GM23338 (cell line): ENCODE measurements at regions not wholly inside any gene's neighbourhood (a gene's known extent, or its start where the extent isn't known, plus 50 kb on each side); places are given as distances from the start of the nearest gene placed in this dataset.

ENCODE experiments used
- ATAC-seq: fragments of 200-7000 bp; cut with Tn5 transposase; 3 replicates; pipeline ENCODE4 v1.9.1; 2020
- DNase-seq: peaks from one replicate; pipeline ENCODE4 v3.0.0-alpha.2; 2015; ENCODE audit warnings: low spot score
- H2AFZ ChIP-seq: fragments of 200-600 bp; sonication (generic); 2 replicates; pipeline ENCODE4 v1.8.0; 2016; ENCODE audit warnings: antibody characterized with exemption, mild to moderate bottlenecking, moderate library complexity
- H3F3A ChIP-seq: fragments of 200-600 bp; sonication (generic); replicated peaks from 2 replicates; pipeline ENCODE4 v1.8.0; 2017; ENCODE audit warnings: antibody characterized with exemption, mixed run types, low read depth
- H3K27ac ChIP-seq: fragments of 200-600 bp; sonication (generic); 2 replicates; pipeline ENCODE4 v1.6.1; 2016; ENCODE audit warnings: low read depth
- H3K27me3 ChIP-seq: fragments of 200-600 bp; sonication (generic); 2 replicates; pipeline ENCODE4 v1.8.0; 2016; ENCODE audit warnings: mild to moderate bottlenecking, mixed run types, moderate library complexity; ENCODE audit not compliant: insufficient read depth
- H3K36me3 ChIP-seq: fragments of 200-600 bp; sonication (generic); 2 replicates; pipeline ENCODE4 v1.8.0; 2016; ENCODE audit warnings: mild to moderate bottlenecking; ENCODE audit not compliant: insufficient read depth
- H3K4me1 ChIP-seq: fragments of 200-600 bp; sonication (generic); 2 replicates; pipeline ENCODE4 v1.8.0; 2016; ENCODE audit warnings: mild to moderate bottlenecking, moderate library complexity; ENCODE audit not compliant: insufficient read depth
- H3K4me2 ChIP-seq: fragments of 200-600 bp; sonication (generic); 2 replicates; pipeline ENCODE4 v1.7.1; 2017; ENCODE audit warnings: mixed run types
- H3K4me3 ChIP-seq: fragments of 200-600 bp; sonication (generic); 2 replicates; pipeline ENCODE4 v1.6.1; 2016; ENCODE audit warnings: mixed run types
- H3K79me2 ChIP-seq: fragments of 200-600 bp; sonication (generic); replicated peaks from 2 replicates; pipeline ENCODE4 v1.8.0; 2017; ENCODE audit warnings: mild to moderate bottlenecking; ENCODE audit not compliant: insufficient read depth
- H3K9me2 ChIP-seq: fragments of 200-600 bp; sonication (generic); 2 replicates; pipeline ENCODE4 v1.8.0; 2017; ENCODE audit not compliant: insufficient read depth
- H4K20me1 ChIP-seq: fragments of 200-600 bp; sonication (generic); replicated peaks from 2 replicates; pipeline ENCODE4 v1.8.0; 2017; ENCODE audit warnings: mild to moderate bottlenecking; ENCODE audit not compliant: insufficient read depth
- H3K27ac Mint-ChIP-seq: 2 replicates; pipeline ENCODE4 v1.8.0; 2020; ENCODE audit warnings: inconsistent platforms, mild to moderate bottlenecking, moderate library complexity, mixed read lengths
- H3K27me3 Mint-ChIP-seq: 3 replicates; pipeline ENCODE4 v1.8.0; 2022; ENCODE audit warnings: low read depth, mild to moderate bottlenecking, moderate library complexity, mixed read lengths, inconsistent platforms; ENCODE audit not compliant: insufficient read depth, poor library complexity
- H3K36me3 Mint-ChIP-seq: 3 replicates; pipeline ENCODE4 v1.8.0; 2021; ENCODE audit warnings: low read depth, mild to moderate bottlenecking, inconsistent platforms, moderate library complexity, mixed read lengths
- H3K4me1 Mint-ChIP-seq: 3 replicates; pipeline ENCODE4 v1.8.0; 2020; ENCODE audit warnings: mild to moderate bottlenecking, inconsistent platforms, mixed read lengths
- H3K4me3 Mint-ChIP-seq: 3 replicates; pipeline ENCODE4 v1.8.0; 2021; ENCODE audit warnings: moderate library complexity, mild to moderate bottlenecking, inconsistent platforms, mixed read lengths
- H3K9me3 Mint-ChIP-seq: 3 replicates; pipeline ENCODE4 v1.8.0; 2020; ENCODE audit warnings: moderate library complexity, mild to moderate bottlenecking, inconsistent platforms, mixed read lengths
- CREB1 ChIP-seq: fragments of 250-450 bp; sonication (Bioruptor Pico); IDR thresholded peaks from 2 replicates; pipeline ENCODE4 v1.5.0; 2020; ENCODE audit warnings: low read depth, mild to moderate bottlenecking, moderate library complexity
- CTCF ChIP-seq, 2 experiments: fragments of 200-600 bp in 1 of 2; sonication (generic) in 1 of 2; conservative IDR thresholded peaks; 2 replicates each; pipeline versions ENCODE4 v1.5.1 to v1.6.1; 2016 to 2017; ENCODE audit warnings: antibody characterized with exemption in 2 of 2, low read depth in 2 of 2, mild to moderate bottlenecking in 2 of 2, moderate library complexity in 1 of 2
- ETS1 ChIP-seq: IDR thresholded peaks from 2 replicates; pipeline ENCODE4 v1.6.1; 2016; ENCODE audit warnings: antibody characterized with exemption
- EZH2 ChIP-seq: fragments of 200-600 bp; sonication (generic); IDR thresholded peaks from one replicate; pipeline ENCODE4 v1.8.0; 2017; ENCODE audit warnings: antibody characterized with exemption, mild to moderate bottlenecking, low read depth; ENCODE audit not compliant: unreplicated experiment
- EZH2phosphoT487 ChIP-seq: fragments of 200-600 bp; sonication (generic); IDR thresholded peaks from one replicate; pipeline ENCODE4 v1.8.1; 2018; ENCODE audit warnings: antibody characterized with exemption; ENCODE audit not compliant: unreplicated experiment
- JUNB ChIP-seq: IDR thresholded peaks from one replicate; pipeline ENCODE4 v1.6.1; 2016; ENCODE audit warnings: antibody characterized with exemption; ENCODE audit not compliant: unreplicated experiment
- NANOG ChIP-seq: IDR thresholded peaks from 2 replicates; pipeline ENCODE4 v1.6.1; 2016; ENCODE audit warnings: antibody characterized with exemption, borderline replicate concordance
- POLR2AphosphoS5 ChIP-seq: IDR thresholded peaks from 2 replicates; pipeline ENCODE4 v1.6.1; 2016; ENCODE audit warnings: antibody characterized with exemption, low read depth
- REST ChIP-seq: IDR thresholded peaks from one replicate; pipeline ENCODE4 v1.6.1; 2018; ENCODE audit warnings: antibody characterized with exemption; ENCODE audit not compliant: unreplicated experiment
- STAT1 ChIP-seq: IDR thresholded peaks from one replicate; pipeline ENCODE4 v1.6.1; 2016; ENCODE audit warnings: antibody characterized with exemption; ENCODE audit not compliant: unreplicated experiment
- ZNF114 ChIP-seq: fragments of 250-450 bp; sonication (Bioruptor Pico); IDR thresholded peaks from 2 replicates; pipeline ENCODE4 v1.5.0; 2020; ENCODE audit warnings: mild to moderate bottlenecking, moderate library complexity
- ZNF462 ChIP-seq: fragments of 250-450 bp; sonication (Bioruptor Pico); IDR thresholded peaks from 2 replicates; pipeline ENCODE4 v1.5.0; 2020; ENCODE audit warnings: mild to moderate bottlenecking, moderate library complexity

GRCh38 chr9:101907466-101907865 is 169.0 kb upstream of the GRIN3A start:
- ATAC-seq, result no peak
- Mint-ChIP-seq H3K27me3 (peaks cover 4% of the 10 kb centered on the region), H3K27ac (no peak overlapping the region), H3K4me1 (no peaks in the 10 kb centered on the region), H3K9me3 (peaks cover 69% of the 10 kb centered on the region), H3K36me3 (no peaks in the 10 kb centered on the region; the same call in 2 of the 3 replicates), H3K4me3 (no peak overlapping the region)
- Histone ChIP-seq H3K4me2 (no peak overlapping the region), H3K36me3 (no peaks in the 10 kb centered on the region), H3K4me1 (no peaks in the 10 kb centered on the region), H4K20me1 (no peaks in the 10 kb centered on the region), H2AFZ (no peak overlapping the region), H3K27me3 (no peaks in the 10 kb centered on the region), H3K79me2 (no peaks in the 10 kb centered on the region), H3K27ac (no peak overlapping the region), H3F3A (no peaks in the 10 kb centered on the region), H3K9me2 (no peaks in the 10 kb centered on the region), H3K4me3 (no peak overlapping the region)
- no peak for DNase-seq
- TF ChIP-seq EZH2 (no peak), ETS1 (no peak), REST (no peak), CREB1 (CRISPR knock-in tag) (no peak), CTCF (conservative IDR thresholded peaks at IDR 0.05; ENCODE audit: low read depth in 2 of 2) (no peak), ZNF114 (CRISPR knock-in tag) (no peak), STAT1 (no peak), ZNF462 (CRISPR knock-in tag) (no peak), EZH2phosphoT487 (no peak), POLR2AphosphoS5 (no peak), NANOG (no peak), JUNB (no peak)
